NOMO-1 (cell line): ENCODE measurements at regions not wholly inside any gene's neighbourhood (a gene's known extent, or its start where the extent isn't known, plus 50 kb on each side); places are given as distances from the start of the nearest gene placed in this dataset.

Experiments used
- DNase-seq, 2 experiments: peaks; one replicate each; lab custom pipeline; 2025; ENCODE audit not compliant: unreplicated experiment in 2 of 2; lab: John Stamatoyannopoulos, UW

DNA sequence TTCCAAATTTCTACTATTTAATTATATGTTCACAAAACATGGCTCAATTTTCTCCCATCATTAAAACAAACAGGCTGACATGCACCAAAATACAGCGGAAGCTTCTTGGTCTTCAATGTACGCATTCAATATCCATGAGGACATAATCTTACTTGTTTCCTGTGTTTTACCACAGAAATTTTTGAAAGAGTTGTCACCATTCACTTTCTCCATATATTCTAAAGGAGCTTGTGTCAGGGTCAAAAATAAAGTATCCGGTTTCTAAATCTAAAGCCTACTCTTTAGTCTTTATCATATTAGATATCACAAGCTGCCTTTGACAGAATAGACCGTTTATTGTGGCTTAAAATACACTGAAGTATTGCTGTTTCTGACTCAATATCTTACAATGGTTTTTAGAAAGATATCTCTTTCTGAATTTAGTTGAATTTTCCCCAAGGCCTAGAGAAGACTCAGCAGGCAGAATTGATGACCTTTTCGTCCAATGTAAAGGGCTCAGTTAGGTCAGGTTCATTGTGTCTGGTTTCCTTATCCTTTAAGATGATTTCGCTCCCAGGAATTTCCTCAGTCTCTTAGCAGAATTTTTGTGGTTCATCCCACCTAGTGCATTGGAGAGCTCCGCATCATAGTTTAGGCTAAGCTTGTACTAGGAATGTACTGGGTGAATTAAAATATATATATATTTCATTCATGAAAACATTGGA, 717.2 kb downstream of the NCAM2 start:
- DNase-seq = no peak

DNA sequence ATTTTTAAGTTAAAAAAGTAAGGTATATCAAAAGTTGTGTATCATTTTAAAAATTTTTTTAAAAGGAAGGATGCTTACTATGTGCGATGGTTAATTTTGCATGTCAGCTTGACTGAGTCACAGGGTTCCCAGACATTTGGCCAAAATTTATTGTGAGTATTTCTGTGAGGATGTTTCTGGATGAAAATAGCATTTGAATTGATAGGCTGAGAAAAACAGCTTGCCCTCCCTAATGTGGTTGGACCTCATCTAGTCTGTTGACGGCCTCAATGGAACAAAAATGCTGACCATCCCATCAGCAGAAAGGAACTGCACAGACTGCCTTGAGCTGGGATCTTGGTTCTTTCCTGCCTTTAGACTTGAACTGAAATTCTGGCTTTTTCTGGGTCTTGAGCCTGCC, 724.5 kb downstream of the NCAM2 start:
- no peak for DNase-seq

DNA sequence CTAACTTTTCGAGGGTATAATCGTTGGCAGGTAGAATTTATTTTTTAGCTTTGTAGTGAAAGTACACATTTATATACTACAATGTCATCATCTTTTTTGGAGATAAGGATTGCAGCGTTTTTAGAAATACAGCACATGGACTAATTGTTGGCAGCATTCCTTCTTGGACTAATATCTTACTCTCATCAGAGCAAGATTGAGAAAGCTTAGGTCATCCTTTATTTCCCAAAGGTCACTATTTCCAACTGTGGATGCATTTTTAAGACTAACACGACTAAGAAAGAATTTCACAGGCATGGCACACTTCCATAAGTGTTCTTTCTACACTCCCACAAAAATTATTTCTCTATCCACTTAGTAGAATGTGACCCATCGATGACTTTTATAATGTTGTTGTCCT, 732.3 kb downstream of the NCAM2 start:
- DNase-seq = no peak

DNA sequence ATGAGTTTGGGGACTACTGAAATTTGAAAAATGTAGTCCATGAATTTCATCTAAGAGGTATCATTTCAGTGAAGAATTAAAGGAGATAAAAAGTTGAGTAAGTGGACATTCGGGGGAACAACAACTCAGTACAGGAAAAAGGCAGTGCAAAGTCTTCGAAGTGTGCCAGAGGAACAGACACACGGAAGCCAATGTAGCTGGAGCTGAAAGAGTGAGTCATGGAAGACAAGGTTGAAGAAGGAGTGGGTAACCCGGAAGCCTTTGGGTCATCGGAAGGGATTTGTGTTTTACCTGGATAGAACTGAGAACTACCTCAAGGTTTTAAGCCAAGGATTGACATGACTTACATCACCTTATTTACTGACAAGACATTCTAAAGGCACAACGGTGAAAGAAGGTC, 733.4 kb downstream of the NCAM2 start:
- no peak for DNase-seq

DNA sequence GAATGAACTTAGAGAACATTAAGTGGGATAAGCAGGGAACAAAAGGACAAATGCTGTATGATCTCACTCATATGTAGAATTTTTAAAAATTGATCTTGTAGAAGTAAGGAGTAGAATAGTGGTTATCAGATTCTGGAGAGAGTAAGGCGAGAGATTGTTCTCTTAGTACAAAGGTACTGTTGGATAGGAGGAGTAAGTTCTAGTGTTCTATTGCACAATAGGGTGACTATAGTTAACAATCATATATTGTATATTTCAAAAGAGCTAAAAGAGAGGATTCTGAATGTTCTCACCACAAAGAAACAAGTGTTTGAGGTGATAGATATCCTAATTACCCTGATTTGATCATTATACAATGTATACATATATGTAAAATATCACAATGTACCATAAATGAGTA, 735.9 kb downstream of the NCAM2 start:
- no peak for DNase-seq

DNA sequence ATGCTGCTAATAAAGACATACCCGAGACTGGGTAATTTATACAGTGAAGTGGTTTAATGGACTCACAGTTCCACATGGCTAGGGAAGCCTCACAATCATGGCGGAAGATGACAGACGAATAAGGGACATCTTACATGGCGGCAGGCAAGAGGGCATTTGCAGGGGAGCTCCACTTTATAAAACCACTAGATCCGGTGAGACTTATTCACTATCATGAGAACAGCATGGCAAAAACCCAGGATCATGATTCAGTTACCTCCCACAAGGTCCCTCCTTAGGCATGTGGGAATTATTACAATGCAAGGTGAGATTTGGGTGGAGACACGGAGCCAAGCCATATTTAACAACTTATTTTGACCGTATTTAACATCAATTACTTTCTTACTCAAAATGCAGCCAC, 739.0 kb downstream of the NCAM2 start:
- DNase-seq = no peak

DNA sequence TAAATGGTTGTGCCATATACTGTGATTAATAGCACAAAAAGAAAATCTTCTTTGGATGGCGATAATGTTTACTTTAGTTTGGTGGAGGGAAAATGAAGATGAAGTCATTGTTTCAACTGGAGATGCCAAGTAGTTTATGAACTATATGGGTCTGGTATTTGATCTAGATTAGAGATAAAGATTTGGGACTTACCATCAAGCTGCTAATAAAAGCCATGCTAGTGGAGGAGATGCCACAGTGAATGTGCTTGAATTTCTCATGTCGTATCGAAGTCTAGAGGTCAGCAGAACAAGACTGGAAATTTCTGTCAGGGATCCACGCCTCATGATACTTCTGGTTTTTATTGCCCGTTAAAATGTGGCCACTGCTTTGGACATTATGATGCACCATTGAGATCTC, 742.0 kb downstream of the NCAM2 start:
- no peak for DNase-seq

DNA sequence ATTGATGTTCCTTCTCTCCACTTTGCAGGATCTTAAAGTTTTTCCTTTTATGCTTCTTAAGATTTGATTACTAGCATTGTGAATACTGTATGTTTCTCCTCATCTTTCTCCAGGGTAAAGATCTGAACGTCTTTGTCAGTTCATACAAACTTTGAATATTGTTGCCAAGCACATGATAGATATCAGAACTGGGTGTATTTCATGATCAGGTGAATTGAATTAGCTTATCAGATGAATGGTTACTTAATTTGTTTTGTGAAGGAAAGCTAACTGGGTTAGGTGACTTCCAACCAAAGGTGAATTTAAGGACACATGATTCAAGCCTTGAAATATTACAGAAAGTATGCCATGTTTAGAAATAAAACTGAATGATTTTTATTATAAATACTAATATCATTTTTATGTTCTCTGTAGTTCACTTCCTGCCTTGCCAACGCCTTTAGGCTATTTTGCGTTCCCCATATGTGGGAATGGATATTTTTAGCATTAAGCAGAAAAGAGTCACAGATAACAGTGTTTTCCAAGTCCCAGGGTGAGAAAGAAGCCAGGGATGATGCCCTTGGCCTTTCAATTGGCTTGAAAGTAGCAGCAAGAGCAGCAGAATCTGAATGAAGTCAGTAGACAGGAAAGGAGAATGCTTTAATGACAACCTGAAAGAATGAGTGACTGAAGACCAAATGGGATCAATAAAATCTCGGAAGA, 752.1 kb downstream of the NCAM2 start:
- no peak for DNase-seq

DNA sequence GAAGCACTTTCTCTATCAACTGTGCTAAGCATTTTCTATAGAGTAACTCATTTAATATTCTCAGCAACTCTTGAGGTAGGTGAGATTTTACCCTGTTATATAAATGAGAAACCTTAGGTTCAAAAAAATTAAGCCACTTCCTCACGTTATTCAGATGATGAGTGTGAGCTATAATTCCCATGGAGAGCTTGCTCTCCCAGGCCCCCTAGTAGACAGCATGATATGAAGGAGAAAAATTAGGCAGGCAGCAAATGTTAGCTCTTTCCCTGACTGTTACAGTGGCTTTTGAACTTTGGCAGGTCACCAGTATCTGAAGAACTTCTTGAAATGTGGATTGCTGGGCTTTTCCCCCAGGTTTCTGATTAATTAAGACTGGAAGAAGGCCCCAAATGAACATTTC, 753.1 kb downstream of the NCAM2 start:
- no peak for DNase-seq

DNA sequence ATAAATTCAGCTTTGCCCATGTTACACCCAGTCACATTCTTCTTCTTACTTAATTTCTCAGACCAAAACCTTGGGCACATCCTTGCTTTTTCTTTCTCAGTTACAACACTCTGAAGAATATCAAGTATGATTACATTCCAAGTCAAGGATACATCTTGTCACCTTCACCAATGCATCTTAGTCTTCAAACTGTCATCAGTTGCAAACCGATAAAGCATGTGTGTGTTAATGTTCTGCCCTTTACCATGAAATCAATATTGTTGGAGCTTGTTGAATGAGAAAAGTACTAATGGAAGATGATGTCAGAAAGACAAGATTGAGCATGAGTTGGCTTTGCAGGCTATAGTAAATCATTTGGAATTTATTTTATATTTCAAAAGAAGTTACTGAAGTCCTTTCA, 764.6 kb downstream of the NCAM2 start:
- no peak for DNase-seq

DNA sequence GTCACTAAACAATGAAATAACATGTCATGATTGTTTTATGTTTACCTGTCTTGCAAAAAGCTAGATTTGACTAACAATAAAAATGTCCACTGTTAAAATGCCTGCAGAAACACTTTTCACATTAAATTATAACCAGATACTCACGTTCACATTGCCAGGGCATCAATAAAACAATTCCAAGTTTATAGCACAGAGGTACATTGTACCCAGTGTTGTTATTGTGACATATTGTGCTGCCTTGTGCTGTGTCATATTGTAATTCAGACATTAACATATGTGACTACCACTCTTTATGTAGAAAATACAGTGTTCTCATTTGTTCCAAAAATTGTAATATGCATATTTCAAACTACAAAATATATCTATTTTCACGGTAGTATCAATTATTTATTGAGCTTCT, 766.1 kb downstream of the NCAM2 start:
- DNase-seq = no peak

DNA sequence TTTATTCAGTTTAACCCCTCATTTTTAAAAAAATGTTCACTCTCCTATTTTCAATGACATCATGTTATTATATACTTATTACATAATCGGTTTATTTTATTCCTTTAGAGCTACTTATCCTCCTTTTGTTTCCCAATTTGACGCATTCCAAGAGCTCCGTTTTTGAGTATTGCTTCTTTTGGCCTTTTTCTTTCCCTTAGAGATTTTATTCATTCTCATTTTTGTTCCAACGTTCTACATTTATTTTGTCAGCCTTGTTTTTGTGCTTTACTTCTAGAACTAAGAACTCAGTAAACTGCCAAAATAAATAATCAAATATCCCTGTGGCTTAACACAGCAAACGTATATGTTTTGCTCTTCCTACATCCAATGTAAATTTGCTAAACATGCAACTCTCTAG, 769.1 kb downstream of the NCAM2 start:
- no peak for DNase-seq

DNA sequence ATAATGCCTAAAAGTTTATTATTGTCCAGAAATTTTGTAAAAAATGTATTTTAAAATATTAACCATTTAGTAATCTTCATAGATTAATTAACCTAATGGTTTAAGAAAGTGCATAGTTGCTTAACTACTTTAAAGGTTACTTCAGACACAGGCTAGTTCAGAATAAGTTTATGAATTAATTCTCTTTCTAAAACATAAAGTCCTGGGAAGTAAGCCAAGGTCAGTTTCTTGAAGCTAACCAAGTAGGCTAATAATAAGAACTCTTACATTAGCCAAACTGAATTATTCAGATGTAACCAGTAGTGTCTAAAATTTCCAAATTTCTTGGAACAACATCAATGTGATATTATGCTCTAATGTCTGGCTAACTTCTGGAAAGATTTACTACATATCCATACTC, 790.4 kb downstream of the NCAM2 start:
- no peak for DNase-seq

DNA sequence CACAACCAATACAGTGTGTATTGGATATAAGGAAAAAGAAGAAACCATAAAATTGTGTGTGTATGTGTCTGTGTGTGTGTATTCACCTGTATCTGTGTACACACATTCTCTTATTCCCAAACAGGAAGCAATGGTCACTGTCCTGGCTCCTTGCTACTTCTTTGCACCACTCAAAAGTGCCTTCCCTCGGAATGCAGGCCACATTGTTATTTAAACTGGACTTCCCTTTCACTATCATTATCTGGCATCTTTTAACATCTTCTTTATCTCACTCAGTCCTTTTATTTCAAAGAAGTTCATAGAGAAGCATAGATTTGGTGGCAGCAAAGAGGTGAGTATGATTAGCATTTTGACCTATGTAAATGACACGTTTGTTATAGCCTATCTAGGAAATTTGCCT, 803.7 kb downstream of the NCAM2 start:
- no peak for DNase-seq

DNA sequence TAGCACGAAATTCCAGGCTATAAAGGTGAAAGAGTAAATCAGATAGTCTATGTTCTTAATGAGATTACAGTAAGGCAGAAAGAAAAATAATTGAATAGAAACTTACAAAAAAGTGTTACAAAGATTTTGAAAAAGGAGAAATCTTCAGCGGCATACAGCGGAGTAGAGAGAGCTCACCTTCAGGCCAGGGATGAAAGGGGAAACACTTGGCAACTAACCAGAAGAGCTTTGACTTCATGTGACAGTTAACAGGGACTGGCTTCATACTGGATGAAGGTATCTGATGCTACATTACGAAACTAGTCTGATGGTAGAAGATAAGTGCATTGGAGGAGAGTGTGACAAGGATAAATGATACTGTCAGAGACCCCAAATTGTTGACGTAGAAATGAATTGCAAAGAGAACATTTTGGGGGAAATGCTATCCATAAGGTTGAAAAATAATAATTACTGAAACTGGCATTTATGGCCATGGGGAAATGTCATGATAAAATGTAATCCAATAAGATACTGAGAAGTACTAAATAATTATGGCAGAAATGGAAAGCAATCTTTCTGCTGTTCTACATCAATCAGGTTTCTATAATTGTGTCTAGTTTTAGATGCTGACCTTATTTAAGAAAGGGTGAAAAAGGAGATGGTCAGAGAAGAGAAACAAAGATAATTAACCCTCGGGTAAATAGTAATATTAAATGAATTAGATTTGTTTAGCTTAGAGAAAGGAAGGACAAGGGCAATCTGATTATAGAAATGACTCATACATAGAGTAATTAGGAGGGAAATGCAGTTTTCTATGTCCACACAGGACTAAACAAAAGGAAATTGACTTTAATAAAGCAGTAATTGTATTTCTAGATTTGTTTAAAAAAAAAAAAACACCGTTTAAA, 808.7 kb downstream of the NCAM2 start:
- DNase-seq = no peak

DNA sequence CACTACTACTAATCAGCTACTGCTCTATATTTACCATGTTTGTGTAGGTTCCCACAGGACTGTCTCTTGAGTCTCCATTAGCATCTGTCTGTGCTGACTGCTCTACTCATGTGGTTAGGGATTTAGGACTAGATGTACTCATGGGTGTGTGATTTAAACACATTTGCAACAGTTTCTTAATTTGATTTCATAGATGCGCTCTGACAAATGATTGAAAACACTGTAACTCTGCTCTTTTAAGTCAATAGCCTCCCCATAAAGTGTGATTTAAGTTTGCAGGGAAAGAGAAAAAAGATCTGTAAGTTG, 809.3 kb downstream of the NCAM2 start:
- DNase-seq = no peak

DNA sequence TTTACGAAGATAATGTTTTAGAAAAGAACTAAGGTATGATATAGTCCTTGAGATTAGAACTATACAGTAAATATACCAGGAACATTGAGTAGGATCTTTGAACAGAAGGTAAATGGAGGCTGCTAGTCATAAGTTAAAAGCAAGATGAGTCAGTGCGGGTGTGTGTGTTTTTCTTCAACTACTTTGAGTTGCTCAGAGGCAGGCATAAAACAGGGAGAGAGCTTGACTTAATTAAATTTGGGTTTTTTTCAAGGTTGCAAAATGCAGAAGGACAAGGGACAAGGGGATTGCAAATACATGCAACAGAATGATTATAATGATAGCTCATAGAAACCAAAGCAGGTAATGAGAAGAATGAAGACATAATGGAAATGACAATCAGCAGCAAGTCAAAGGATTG, 815.1 kb downstream of the NCAM2 start:
- no peak for DNase-seq

DNA sequence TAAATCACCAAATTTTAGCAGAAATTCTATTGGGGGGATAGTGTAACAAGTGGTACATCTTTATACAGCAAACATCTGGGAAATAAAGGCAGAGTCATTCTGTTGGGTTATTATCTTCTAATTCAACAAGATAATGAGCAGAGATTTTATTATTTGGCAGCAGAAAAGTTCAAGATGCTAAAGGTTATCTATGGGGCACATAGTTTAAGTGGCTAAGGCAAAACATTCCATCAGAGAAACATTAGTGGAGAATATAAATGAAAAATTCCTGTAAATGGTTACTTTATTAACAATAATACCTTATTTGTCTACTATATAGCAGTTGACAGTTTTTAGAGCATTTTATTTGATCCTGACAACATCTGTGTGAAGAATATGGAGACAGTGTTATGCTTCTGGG, 815.7 kb downstream of the NCAM2 start:
- no peak for DNase-seq

DNA sequence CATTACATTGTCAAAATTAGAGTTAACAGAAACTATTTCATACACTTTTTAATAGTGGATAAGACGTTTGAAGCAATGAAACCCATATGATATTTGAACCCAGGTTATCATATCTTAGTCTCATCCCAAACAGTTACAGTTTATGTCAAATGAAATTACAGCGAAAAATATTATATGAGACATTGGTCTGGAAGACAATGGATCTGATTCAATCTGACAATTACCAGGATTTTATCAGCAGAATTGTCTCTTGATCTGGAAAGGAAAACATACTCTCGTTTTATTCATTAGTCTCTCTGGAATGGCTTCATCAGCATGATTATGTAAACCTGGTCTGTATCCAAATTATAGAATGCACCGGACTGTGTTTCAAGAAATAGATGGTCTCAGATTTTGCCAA, 818.6 kb downstream of the NCAM2 start:
- DNase-seq = no peak

DNA sequence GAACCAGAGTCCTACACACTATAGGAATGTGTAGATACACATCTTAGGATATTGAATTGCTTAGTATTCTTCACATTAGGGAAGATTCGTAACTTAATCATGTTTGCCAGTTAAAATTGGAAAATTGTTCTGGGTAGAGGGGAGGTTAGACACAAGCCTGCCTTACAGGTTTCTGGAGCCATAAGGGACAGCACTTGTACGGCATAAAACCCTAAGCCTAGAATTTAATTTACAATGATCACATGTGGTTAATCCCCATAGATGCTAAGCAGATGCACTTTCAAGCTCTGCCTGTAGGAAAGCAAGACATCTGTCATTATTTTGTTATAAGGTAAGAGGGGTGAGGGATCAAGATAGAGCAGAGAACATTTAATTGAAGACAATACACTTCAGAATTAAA, 820.7 kb downstream of the NCAM2 start:
- DNase-seq = no peak

DNA sequence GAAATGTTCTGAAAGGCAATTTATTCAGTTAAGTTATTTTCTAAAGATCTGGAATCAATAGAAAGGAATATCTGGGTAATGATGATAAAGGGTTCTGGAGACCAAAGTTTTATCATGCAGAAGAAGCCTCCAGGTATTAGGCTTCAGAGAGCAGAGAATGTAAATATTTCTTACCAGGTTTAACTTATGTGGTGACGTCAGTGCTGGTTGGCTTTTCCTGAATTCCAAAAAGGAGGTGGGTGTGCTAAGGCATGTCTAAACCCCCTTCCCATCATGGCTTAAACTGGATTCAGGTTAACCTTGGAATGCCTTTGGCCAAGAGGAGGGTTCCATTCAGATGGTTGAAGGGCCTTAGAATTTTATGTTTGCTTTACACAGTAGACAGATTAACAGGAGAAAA, 829.9 kb downstream of the NCAM2 start:
- DNase-seq = no peak

DNA sequence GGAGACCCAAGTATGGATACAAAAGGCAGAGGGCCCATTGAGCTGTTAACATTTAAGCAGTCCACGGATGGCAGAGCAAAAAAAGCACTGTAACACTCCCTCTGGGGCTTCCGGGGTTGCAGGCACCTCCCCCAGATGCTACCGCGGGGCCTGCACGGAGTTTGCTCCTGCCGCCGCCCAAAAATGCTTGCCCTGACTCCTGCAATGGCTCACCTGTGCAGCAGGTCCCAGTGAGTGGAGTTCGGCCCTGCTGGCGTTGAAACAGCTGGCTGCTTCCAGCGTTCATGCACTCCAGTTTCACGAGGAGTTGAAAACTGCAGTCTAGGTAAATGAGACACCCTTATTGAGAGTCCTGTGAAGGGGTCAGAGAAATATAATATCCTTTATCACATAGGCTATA, 832.8 kb downstream of the NCAM2 start:
- no peak for DNase-seq
